ENCODE measurements at regions not wholly inside any gene's neighbourhood (a gene's known extent, or its start where the extent isn't known, plus 50 kb on each side); places are given as distances from the start of the nearest gene placed in this dataset.
"Not testable (repeated sequence)": the region's sequence is repeated elsewhere in the genome, so short reads cannot be mapped to it uniquely, and the experiment has no call there.

GRCh38 chr7:27032839-27033238 is 63.0 kb downstream of the HOXA1 start:
- DNase-seq (ENCODE audit: low read depth), result peak; percentile 50

GRCh38 chr7:27031289-27032172 is 64.3 kb downstream of the HOXA1 start:
- DNase-seq (ENCODE audit: low read depth), result peak; percentile 50

- DNase-seq (ENCODE audit: low read depth), result no peak
These were observed 65.3 kb downstream of the HOXA1 start for GRCh38 chr7:27030393-27031050.

GRCh38 chr7:27025270-27025669 is 70.5 kb downstream of the HOXA1 start:
- DNase-seq (ENCODE audit: low read depth), result no peak

- DNase-seq (ENCODE audit: low read depth), result no peak
These were observed 85.7 kb downstream of the HOXA1 start for GRCh38 chr7:27010068-27010467.

- DNase-seq (ENCODE audit: low read depth), result no peak
These were observed 95.3 kb downstream of the HOXA1 start for GRCh38 chr7:27000496-27000895.

- not testable (repeated sequence) for DNase-seq (ENCODE audit: low read depth)
These were observed 97.5 kb downstream of the HOXA1 start for GRCh38 chr7:26998284-26998683.

GRCh38 chr7:26995666-26996065 is 100.1 kb downstream of the HOXA1 start:
- DNase-seq (ENCODE audit: low read depth), result no peak

GRCh38 chr7:26993816-26994810 is 101.7 kb downstream of the HOXA1 start:
- peak; percentile 15 for DNase-seq (ENCODE audit: low read depth)

GRCh38 chr7:26992670-26993069 is 103.1 kb downstream of the HOXA1 start:
- DNase-seq (ENCODE audit: low read depth), result no peak

GRCh38 chr7:26991796-26992195 is 104.0 kb downstream of the HOXA1 start:
- no peak for DNase-seq (ENCODE audit: low read depth)

GRCh38 chr7:26989897-26990670 is 105.7 kb downstream of the HOXA1 start:
- peak; percentile 55 for DNase-seq (ENCODE audit: low read depth)

GRCh38 chr7:26988836-26989374 is 106.9 kb downstream of the HOXA1 start:
- DNase-seq (ENCODE audit: low read depth), result no peak

GRCh38 chr7:26987338-26987737 is 108.5 kb downstream of the HOXA1 start:
- no peak for DNase-seq (ENCODE audit: low read depth)

GRCh38 chr7:26978146-26978545 is 113.8 kb upstream of the SKAP2 start:
- DNase-seq (ENCODE audit: low read depth), result no peak

GRCh38 chr7:26976840-26977239 is 112.5 kb upstream of the SKAP2 start:
- no peak for DNase-seq (ENCODE audit: low read depth)

GRCh38 chr7:26971924-26972323 is 107.5 kb upstream of the SKAP2 start:
- not testable (repeated sequence) for DNase-seq (ENCODE audit: low read depth)

- no peak for DNase-seq (ENCODE audit: low read depth)
These were observed 101.3 kb upstream of the SKAP2 start for GRCh38 chr7:26965724-26966123.

GRCh38 chr7:26964156-26964808 is 99.9 kb upstream of the SKAP2 start:
- no peak for DNase-seq (ENCODE audit: low read depth)

- DNase-seq (ENCODE audit: low read depth), result peak; percentile 72
These were observed 94.9 kb upstream of the SKAP2 start for GRCh38 chr7:26959290-26959689.

Measured in RPMI7951 (cell line).